Choroid plexus epithelial cell (primary cell): ENCODE measurements at regions not wholly inside any gene's neighbourhood (a gene's known extent, or its start where the extent isn't known, plus 50 kb on each side); places are given as distances from the start of the nearest gene placed in this dataset.
"Not testable (repeated sequence)": the region's sequence is repeated elsewhere in the genome, so short reads cannot be mapped to it uniquely, and the experiment has no call there.

ENCODE experiments used
- DNase-seq: peaks from one replicate; pipeline ENCODE4 v3.0.0-alpha.2; 2010; ENCODE audit warnings: low read depth
- H3K4me3 ChIP-seq: 2 replicates; pipeline ENCODE4 v1.5.1; 2011; ENCODE audit warnings: low read depth, mild to moderate bottlenecking, control low read depth, low read length, moderate library complexity
- CTCF ChIP-seq: conservative IDR thresholded peaks from 2 replicates; pipeline ENCODE4 v1.5.1; 2011; ENCODE audit warnings: low read depth, mild to moderate bottlenecking, control low read depth, inconsistent platforms, low read length, moderate library complexity

DNA sequence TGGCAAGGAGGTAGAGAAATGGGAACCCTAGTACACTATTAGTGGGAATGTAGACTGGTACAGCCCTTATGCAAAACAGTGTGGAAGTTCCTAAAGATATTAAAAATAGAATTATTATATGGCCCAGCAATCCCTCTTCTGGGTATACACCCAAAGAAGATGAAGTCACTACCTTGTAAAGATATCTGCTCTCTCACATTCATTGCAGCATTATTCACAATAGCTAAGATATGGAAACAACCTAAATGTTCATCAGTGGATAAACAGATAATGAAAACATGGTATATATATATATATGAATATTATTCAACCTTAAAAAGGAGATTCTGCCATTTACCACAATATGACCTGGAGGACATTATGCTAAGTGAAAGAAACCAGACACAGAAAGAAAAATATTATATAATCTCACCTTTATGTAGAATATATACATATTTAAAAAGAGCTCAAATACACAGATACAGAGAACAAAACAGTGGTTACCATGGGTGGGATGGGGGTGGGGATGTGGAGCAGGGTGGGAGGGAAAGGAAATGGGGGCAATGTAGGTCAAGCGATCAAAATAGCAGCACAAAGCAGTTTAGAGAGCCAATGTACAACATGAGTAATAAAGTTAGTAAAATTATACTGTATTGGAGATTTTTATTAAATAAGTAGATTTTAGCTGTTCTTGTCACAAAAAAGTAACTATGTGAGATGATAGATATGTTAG lies 138.6 kb downstream of the SPRY1 start:
- H3K4me3 ChIP-seq = no peak overlapping the region
- DNase-seq = no peak
- TF ChIP-seq CTCF = no peak

DNA sequence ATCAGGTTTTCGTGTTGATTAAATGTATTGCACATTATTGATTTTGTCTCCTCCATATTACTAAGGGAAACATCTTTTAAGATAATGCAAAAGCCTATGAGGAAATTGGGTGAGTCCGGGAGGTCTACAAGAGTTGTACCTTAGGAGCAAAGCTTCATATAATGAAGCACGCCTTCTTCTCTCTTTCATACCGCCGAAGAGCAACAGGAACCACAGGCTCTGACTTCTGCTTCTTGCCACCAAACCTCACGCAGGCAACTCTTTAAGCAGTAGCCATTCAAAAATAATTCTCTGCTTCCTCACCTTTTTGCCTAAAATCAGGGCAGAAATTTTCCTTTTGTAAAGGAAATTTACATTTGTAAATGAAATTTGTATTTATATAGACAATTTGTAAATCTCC lies 139.6 kb downstream of the SPRY1 start:
- no peak for DNase-seq
- TF ChIP-seq CTCF = no peak
- H3K4me3 ChIP-seq = no peak overlapping the region

- not testable (repeated sequence) for H3K4me3 ChIP-seq, DNase-seq
These were observed 141.4 kb downstream of the SPRY1 start for GRCh38 chr4:123537906-123538402.

DNA sequence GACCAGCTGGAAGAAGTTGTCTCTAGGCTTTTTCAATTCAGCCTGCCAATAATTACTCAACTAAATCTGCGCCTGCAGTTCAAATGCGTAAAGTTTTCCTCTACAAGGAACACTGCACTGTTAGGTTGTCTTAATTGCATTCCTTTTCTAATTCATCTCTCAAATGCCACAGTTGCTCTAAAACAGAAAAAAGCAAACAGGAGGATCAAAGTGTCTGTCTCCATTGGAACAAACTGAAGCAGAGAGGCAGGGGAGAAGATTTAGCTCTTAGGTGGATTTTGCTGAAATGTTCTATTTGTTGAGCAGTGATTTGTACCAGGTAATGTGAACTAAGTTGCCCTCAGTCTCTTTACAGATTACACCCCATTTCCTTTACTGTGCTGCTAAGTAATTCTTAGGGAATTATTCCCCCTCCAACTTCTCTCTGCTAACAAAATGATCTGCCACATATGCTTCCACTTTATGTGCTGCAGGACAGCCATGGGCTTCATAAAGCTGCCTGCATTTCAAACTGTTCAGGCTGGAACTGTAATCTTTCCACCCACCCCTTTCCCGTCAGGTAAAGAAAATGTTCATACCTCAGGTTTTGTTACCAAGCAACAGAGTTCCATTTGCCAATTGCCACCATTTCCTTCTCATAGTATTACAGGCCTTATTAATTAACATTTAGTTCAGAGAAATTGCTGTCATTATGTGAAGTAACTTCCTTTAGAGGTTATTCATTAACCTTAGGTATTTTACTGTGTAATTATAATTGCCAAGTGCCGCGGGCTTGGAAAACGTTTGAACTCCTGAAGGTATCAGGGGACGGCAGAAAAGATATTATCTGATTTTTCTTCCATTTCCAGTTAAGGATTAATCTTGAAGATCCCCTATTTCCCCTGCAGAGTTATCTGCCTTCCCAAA lies 149.3 kb downstream of the SPRY1 start:
- H3K4me3 ChIP-seq = no peak overlapping the region
- DNase-seq = no peak
- no peak for TF ChIP-seq CTCF

- no peak overlapping the region for H3K4me3 ChIP-seq
These were observed 150.0 kb downstream of the SPRY1 start for GRCh38 chr4:123546573-123547060.

GRCh38 chr4:123547216-123548165 lies 150.9 kb downstream of the SPRY1 start:
- no peak for DNase-seq
- no peak overlapping the region for H3K4me3 ChIP-seq
- no peak for TF ChIP-seq CTCF

More at GRCh38 chr4:123546573-123547060, 150.0 kb downstream of the SPRY1 start:
- TF ChIP-seq CTCF = no peak
- no peak for DNase-seq
